HUES48 (cell line): ENCODE measurements at regions not wholly inside any gene's neighbourhood (a gene's known extent, or its start where the extent isn't known, plus 50 kb on each side); places are given as distances from the start of the nearest gene placed in this dataset.

Source experiments
- H3K27ac ChIP-seq: one replicate; pipeline ENCODE4 v1.7.0; 2013; ENCODE audit warnings: low read depth, low read length, inconsistent platforms
- H3K27me3 ChIP-seq: 2 replicates; pipeline ENCODE4 v1.6.1; 2013; ENCODE audit warnings: mild to moderate bottlenecking, low read length; ENCODE audit not compliant: control insufficient read depth, insufficient read depth
- H3K36me3 ChIP-seq: 2 replicates; pipeline ENCODE4 v1.6.1; 2013; ENCODE audit warnings: low read length; ENCODE audit not compliant: control insufficient read depth, insufficient read depth
- H3K4me1 ChIP-seq: 2 replicates; pipeline ENCODE4 v1.6.1; 2013; ENCODE audit warnings: mild to moderate bottlenecking, low read length; ENCODE audit not compliant: control insufficient read depth, insufficient read depth
- H3K4me3 ChIP-seq: 2 replicates; pipeline ENCODE4 v1.5.1; 2013; ENCODE audit warnings: mild to moderate bottlenecking, low read depth, low read length
- H3K9ac ChIP-seq: 2 replicates; pipeline ENCODE4 v1.6.1; 2013; ENCODE audit warnings: mild to moderate bottlenecking, low read depth, low read length, moderate library complexity
- H3K9me3 ChIP-seq: 2 replicates; pipeline ENCODE4 v1.6.1; 2013; ENCODE audit warnings: low read length; ENCODE audit not compliant: control insufficient read depth, insufficient read depth

GRCh38 chr14:89617481-89618329 is 200.7 kb upstream of the FOXN3 start:
- Histone ChIP-seq H3K27ac (peak overlapping the region; percentile 96), H3K4me1 (peaks cover 57% of the 10 kb centered on the region), H3K27me3 (no peaks in the 10 kb centered on the region), H3K36me3 (no peaks in the 10 kb centered on the region), H3K9ac (peak overlapping the region; percentile 63), H3K9me3 (no peaks in the 10 kb centered on the region), H3K4me3 (peak overlapping the region; percentile 93)

DNA sequence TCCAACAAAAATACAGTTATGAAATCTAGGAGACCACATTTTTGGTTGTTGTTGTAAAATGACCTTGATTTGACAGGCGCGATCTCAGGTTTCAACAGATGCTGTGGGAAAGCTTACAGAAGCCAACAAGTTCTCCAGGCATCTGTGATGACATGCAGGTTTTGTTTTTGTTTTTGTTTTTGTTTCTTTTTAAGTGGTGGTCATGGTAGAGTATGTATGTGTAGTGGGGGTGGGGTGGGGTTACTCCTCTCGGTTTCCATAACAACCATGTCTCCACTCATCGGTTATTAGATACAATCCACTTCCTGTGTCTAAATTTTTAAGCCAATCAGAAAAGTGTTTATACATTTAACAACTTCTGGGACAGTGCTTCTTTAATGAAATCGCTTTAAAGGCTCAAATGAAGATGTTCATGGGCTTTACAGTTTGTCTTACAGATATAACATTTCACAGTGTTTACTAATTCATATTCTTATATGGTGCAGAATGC is 199.9 kb upstream of the FOXN3 start:
- Histone ChIP-seq H3K9ac (peak overlapping the region; percentile 52; the same call in 1 of the 2 replicates), H3K4me3 (peak overlapping the region; percentile 93), H3K4me1 (peaks cover 57% of the 10 kb centered on the region), H3K27ac (peak overlapping the region; percentile 96), H3K36me3 (no peaks in the 10 kb centered on the region; the same call in 1 of the 2 replicates), H3K9me3 (no peaks in the 10 kb centered on the region), H3K27me3 (no peaks in the 10 kb centered on the region)

GRCh38 chr14:89616425-89616824 is 199.4 kb upstream of the FOXN3 start:
- Histone ChIP-seq H3K9ac (peak overlapping the region; percentile 52; the same call in 1 of the 2 replicates), H3K9me3 (no peaks in the 10 kb centered on the region), H3K36me3 (no peaks in the 10 kb centered on the region; the same call in 1 of the 2 replicates), H3K4me3 (peak overlapping the region; percentile 93), H3K4me1 (peaks cover 57% of the 10 kb centered on the region), H3K27me3 (no peaks in the 10 kb centered on the region), H3K27ac (peak overlapping the region; percentile 96)

DNA sequence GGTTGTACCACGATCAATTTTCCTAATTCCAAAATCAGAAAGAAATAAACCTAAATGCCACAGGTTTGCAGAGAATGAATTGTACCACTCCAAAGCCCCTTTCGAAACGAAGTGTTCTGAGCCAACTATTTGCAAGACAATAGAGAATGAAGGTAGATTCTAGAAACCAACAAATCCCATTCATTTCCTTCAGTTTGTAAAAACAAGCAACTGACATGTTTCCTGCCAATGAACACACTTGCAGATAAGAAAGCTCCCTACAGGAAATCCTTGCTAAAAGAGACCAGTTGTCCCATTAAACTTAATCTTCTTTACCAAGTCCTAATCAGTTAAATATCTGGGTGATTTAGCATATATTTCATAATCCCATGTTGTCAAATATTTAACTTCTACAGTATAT is 198.4 kb upstream of the FOXN3 start:
- H3K27me3 ChIP-seq = no peaks in the 10 kb centered on the region
- no peaks in the 10 kb centered on the region for H3K9me3 ChIP-seq
- H3K4me1 ChIP-seq = peaks cover 50% of the 10 kb centered on the region
- peak overlapping the region; percentile 96 for H3K27ac ChIP-seq
- H3K9ac ChIP-seq = peak overlapping the region; percentile 31; the same call in 1 of the 2 replicates
- peak overlapping the region; percentile 38 for H3K4me3 ChIP-seq
- H3K36me3 ChIP-seq = peaks cover 5% of the 10 kb centered on the region; the same call in 1 of the 2 replicates

DNA sequence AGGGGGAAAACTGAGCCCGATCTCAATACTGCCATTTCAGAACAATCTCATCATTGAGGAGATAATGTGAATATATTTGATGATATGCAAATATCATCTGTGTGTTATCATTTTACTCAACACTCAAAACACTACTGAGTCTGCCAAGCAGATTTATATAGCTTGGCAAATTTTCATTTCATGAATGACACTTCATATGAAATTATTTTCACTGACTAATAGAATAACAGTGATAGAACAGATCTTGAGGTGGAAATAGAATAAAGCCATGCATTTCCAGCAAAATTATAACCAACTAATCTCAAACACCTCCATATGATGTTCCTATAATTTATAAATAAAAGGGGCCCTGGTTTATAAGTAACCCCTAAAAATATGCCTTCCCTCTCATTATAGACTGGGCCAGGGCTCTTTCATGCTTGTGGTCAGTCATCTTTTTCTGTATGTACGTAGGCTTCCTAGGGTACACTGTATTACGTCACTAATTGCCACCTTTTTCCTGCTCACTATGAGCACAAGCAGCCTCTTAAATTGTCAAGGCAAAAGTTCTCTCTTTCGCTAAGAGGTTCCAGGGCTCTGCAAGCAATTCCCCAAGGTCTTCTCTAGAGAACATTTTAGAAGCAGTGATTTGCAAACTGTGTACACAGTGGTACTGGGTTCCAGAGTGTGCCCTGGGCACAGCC is 197.1 kb upstream of the FOXN3 start:
- Histone ChIP-seq H3K9me3 (no peaks in the 10 kb centered on the region), H3K27ac (peak overlapping the region; percentile 61), H3K4me1 (peaks cover 41% of the 10 kb centered on the region), H3K9ac (no peak overlapping the region), H3K27me3 (no peaks in the 10 kb centered on the region), H3K4me3 (peak overlapping the region; percentile 38; the same call in 1 of the 2 replicates), H3K36me3 (peaks cover 5% of the 10 kb centered on the region; the same call in 1 of the 2 replicates)

- Histone ChIP-seq H3K9ac (no peak overlapping the region), H3K27me3 (no peaks in the 10 kb centered on the region), H3K4me3 (no peak overlapping the region), H3K36me3 (peaks cover 5% of the 10 kb centered on the region; the same call in 1 of the 2 replicates), H3K4me1 (peaks cover 41% of the 10 kb centered on the region), H3K9me3 (no peaks in the 10 kb centered on the region), H3K27ac (peak overlapping the region; percentile 21)
These were observed 196.4 kb upstream of the FOXN3 start for GRCh38 chr14:89613260-89614008.

DNA sequence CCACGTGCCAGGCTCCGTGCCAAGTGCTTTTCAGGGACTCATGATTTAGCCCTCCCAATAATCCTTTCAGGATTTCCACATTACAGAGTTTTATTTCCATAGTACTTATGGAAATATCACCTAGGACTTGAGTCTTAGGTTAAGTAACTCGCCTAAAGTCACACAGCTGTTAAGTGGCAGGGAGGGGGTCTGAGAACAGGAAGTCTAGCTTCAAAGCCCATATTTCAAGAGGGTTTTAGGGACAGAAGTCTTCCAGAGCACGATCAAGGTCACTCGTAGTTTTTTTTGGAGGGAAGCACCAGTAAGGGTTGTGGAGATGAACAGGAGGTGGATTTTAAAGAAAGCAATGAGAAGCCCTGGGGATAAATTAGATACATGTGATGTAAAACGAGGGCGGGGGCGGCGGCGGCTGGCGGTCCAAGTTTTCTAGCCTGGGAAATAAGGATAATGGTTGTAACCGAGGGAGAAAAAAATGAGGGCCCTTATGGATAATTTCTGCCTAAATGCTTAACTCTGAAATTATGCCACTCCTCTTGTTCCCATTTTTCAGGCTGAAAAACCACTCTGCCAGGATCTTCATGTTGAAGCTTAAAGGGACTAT is 192.6 kb upstream of the FOXN3 start:
- Histone ChIP-seq H3K4me1 (peaks cover 24% of the 10 kb centered on the region), H3K9me3 (no peaks in the 10 kb centered on the region), H3K27me3 (no peaks in the 10 kb centered on the region), H3K27ac (no peak overlapping the region), H3K36me3 (peaks cover 5% of the 10 kb centered on the region; the same call in 1 of the 2 replicates), H3K9ac (no peak overlapping the region), H3K4me3 (no peak overlapping the region)

- Histone ChIP-seq H3K36me3 (peaks cover 5% of the 10 kb centered on the region; the same call in 1 of the 2 replicates), H3K27me3 (no peaks in the 10 kb centered on the region), H3K4me1 (peaks cover 22% of the 10 kb centered on the region), H3K27ac (no peak overlapping the region), H3K9ac (no peak overlapping the region), H3K4me3 (no peak overlapping the region), H3K9me3 (no peaks in the 10 kb centered on the region)
These were observed 190.4 kb upstream of the FOXN3 start for GRCh38 chr14:89607453-89607852.

DNA sequence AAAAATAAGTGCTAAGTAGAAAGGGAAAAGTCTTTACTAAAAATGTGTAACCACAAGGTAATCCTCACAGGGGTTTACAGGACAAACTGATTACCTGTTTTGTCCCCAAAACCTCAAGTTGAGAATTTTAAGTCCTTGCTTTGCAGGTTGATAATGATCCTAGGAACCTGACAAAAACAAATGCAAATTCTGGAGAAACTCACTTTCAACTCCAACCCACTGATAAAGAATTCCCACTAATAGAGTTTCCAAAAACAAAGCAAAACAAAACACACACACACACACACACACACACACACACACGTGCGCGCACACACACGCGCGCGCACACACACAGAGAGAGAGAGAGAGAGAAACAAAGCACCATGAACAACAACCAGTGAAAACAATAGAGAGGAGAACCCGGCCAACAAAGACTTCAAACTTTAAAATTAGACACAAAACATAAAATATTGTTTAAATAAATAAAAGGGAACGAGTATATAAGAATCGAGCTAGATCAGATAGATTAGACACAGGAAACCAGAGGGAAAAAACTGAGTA is 187.0 kb upstream of the FOXN3 start:
- H3K36me3 ChIP-seq = no peaks in the 10 kb centered on the region; the same call in 1 of the 2 replicates
- no peak overlapping the region for H3K4me3 ChIP-seq
- no peak overlapping the region for H3K9ac ChIP-seq
- H3K4me1 ChIP-seq = peaks cover 32% of the 10 kb centered on the region
- no peaks in the 10 kb centered on the region for H3K27me3 ChIP-seq
- peak overlapping the region; percentile 8 for H3K27ac ChIP-seq
- peaks cover 12% of the 10 kb centered on the region for H3K9me3 ChIP-seq
